K562 (cell line): ENCODE measurements at regions not wholly inside any gene's neighbourhood (a gene's known extent, or its start where the extent isn't known, plus 50 kb on each side); places are given as distances from the start of the nearest gene placed in this dataset.

Experiments used
- ATAC-seq: fragments of 200-7000 bp; cut with Tn5 transposase; 3 replicates; pipeline ENCODE4 v1.9.1; 2020; ENCODE audit warnings: moderate library complexity
- BruUV-seq: library from RNA; stranded (reverse); fragments of 400-500 nt; replicated peaks from 2 replicates; lab custom pipeline; 2021; lab: Mats Ljungman, UMichigan
- CTCF ChIA-PET: fragments of 300-600 bp; formaldehyde crosslinking; extraction: SDS; loops from one replicate; lab custom pipeline; 2021; ENCODE audit warnings: low intra/inter-chr PET ratio; lab: Yijun Ruan, JAX
- POLR2A ChIA-PET: fragments of 300-600, 350-650 bp; sonication (Branson Sonifier 250); formaldehyde crosslinking; extraction: SDS; loops from one replicate; lab custom pipeline; 2021; ENCODE audit warnings: antibody characterized with exemption, inconsistent platforms; lab: Yijun Ruan, JAX
- DNase-seq, 4 experiments: peaks; one replicate each; pipeline versions ENCODE4 v3.0.0 to v3.0.0-alpha.2; 2011 to 2018; ENCODE audit warnings: low spot score in 3 of 4, mixed read lengths in 3 of 4; ENCODE audit errors: extremely low read depth in 1 of 4
- FAIRE-seq: peaks from 2 replicates; lab custom pipeline; 2011; peaks lifted over from hg19 to GRCh38; lab: Jason Lieb, UNC
- H2AFZ ChIP-seq: 2 replicates; pipeline ENCODE4 v1.6.0; 2011; ENCODE audit warnings: low read depth, low read length, control low read depth, inconsistent platforms
- H3K27ac ChIP-seq: fragments of 200-600 bp; 3 replicates; pipeline ENCODE4 v1.8.0; 2011; ENCODE audit warnings: low read depth, mild to moderate bottlenecking, control low read depth, inconsistent platforms, low read length, moderate library complexity, mixed read lengths; ENCODE audit errors: extremely low read depth
- H3K27me3 ChIP-seq, 2 experiments: fragments of 300-600 bp in 1 of 2; 2 replicates in 1 of 2; 3 replicates in 1 of 2; pipeline versions ENCODE4 v1.6.0 to v1.8.0; 2011; ENCODE audit warnings: inconsistent platforms in 2 of 2, low read length in 2 of 2, mild to moderate bottlenecking in 1 of 2, mixed read lengths in 1 of 2, moderate library complexity in 1 of 2; ENCODE audit not compliant: control insufficient read depth in 2 of 2, insufficient read depth in 2 of 2
- H3K36me3 ChIP-seq: fragments of 300-600 bp; 3 replicates; pipeline ENCODE4 v1.8.0; 2011; ENCODE audit warnings: mild to moderate bottlenecking, low read length, inconsistent platforms; ENCODE audit not compliant: control insufficient read depth, insufficient read depth
- H3K4me1 ChIP-seq, 2 experiments: fragments of 200-600 bp in 1 of 2; replicated peaks in 1 of 2; 2 replicates in 1 of 2; 3 replicates in 1 of 2; pipeline versions ENCODE4 v1.5.1 to v1.8.0; 2011; ENCODE audit warnings: inconsistent platforms in 2 of 2, low read length in 2 of 2, mild to moderate bottlenecking in 1 of 2, mixed read lengths in 1 of 2, moderate library complexity in 1 of 2; ENCODE audit not compliant: control insufficient read depth in 2 of 2, insufficient read depth in 2 of 2
- H3K4me2 ChIP-seq: 2 replicates; pipeline ENCODE4 v1.6.1; 2011; ENCODE audit warnings: low read length, control low read depth, inconsistent platforms, mixed read lengths; ENCODE audit not compliant: insufficient read depth
- H3K4me3 ChIP-seq: fragments of 200-600 bp; sonication (generic), shearing (Covaris generic); 2 replicates; pipeline ENCODE4 v1.5.1; 2016; ENCODE audit warnings: control low read depth, inconsistent platforms
- H3K79me2 ChIP-seq: fragments of 200-600 bp; 3 replicates; pipeline ENCODE4 v1.8.0; 2011; ENCODE audit warnings: low read length, inconsistent platforms; ENCODE audit not compliant: control insufficient read depth, insufficient read depth
- H3K9ac ChIP-seq, 2 experiments: 2 replicates each; pipeline versions ENCODE4 v1.6.0 to v1.6.1; 2011; ENCODE audit warnings: low read depth in 2 of 2, low read length in 2 of 2, control low read depth in 1 of 2, inconsistent platforms in 1 of 2, mild to moderate bottlenecking in 1 of 2, mixed read lengths in 1 of 2; ENCODE audit not compliant: insufficient read depth in 1 of 2
- H3K9me1 ChIP-seq: one replicate; pipeline ENCODE4 v1.6.0; 2011; ENCODE audit warnings: inconsistent platforms, mild to moderate bottlenecking, low read length, moderate library complexity; ENCODE audit not compliant: control insufficient read depth, insufficient read depth
- H3K9me3 ChIP-seq: replicated peaks from 2 replicates; pipeline ENCODE4 v1.5.1; 2011; ENCODE audit warnings: low read depth, low read length, inconsistent platforms; ENCODE audit not compliant: control insufficient read depth, insufficient read depth
- H4K20me1 ChIP-seq: replicated peaks from 2 replicates; pipeline ENCODE4 v1.6.1; 2011; ENCODE audit warnings: low read length, inconsistent platforms, mixed read lengths; ENCODE audit not compliant: control insufficient read depth, insufficient read depth
- LEF1 ChIP-seq: fragments of 450-650 bp; IDR thresholded peaks from 2 replicates; pipeline ENCODE4 v1.6.1; 2016; ENCODE audit warnings: mild to moderate bottlenecking
- NR2C2 ChIP-seq, 2 experiments: fragments of 200-800 bp in 1 of 2; sonication (Bioruptor generic) in 1 of 2; sonication (generic) in 1 of 2; formaldehyde crosslinking in 1 of 2; IDR thresholded peaks; 2 replicates each; pipeline versions ENCODE4 v1.6.1 to v1.8.0; 2016 to 2022; ENCODE audit warnings: mild to moderate bottlenecking in 1 of 2, missing compliant biosample characterization in 1 of 2, missing genetic modification characterization in 1 of 2, missing genetic modification reagents in 1 of 2
- PRPF4 ChIP-seq: fragments of 200-400 bp; formaldehyde crosslinking; IDR thresholded peaks from one replicate; pipeline ENCODE4 v1.6.1; 2017; ENCODE audit warnings: low read length, low read depth, mild to moderate bottlenecking; ENCODE audit not compliant: insufficient read depth, poor library complexity, severe bottlenecking
- THRAP3 ChIP-seq: fragments of 450-650 bp; IDR thresholded peaks from 2 replicates; pipeline ENCODE4 v1.6.1; 2016; ENCODE audit warnings: mild to moderate bottlenecking, inconsistent platforms, borderline replicate concordance
- ZFPM2 ChIP-seq: fragments of 250-450 bp; sonication (Bioruptor Pico); IDR thresholded peaks from 2 replicates; pipeline ENCODE4 v1.5.1; 2022; ENCODE audit warnings: mild to moderate bottlenecking
- ZNF121 ChIP-seq: sonication (generic); formaldehyde crosslinking; conservative IDR thresholded peaks from 2 replicates; pipeline ENCODE4 v1.8.0; 2022; ENCODE audit warnings: missing genetic modification reagents
- ZNF507 ChIP-seq: conservative IDR thresholded peaks from 2 replicates; pipeline ENCODE4 v1.6.1; 2017; ENCODE audit warnings: missing genetic modification characterization, missing compliant biosample characterization
- WGBS: fragments of 100-300 bp; shearing (Covaris generic); methylation state at CpG from one replicate; pipeline ENCODE4 v1.1.6; 2016; ENCODE audit warnings: low coverage, mixed read lengths; ENCODE audit not compliant: insufficient coverage; ENCODE audit errors: missing lambda C conversion rate; 5-methylcytosine and 5-hydroxymethylcytosine counted together
- in situ Hi-C: fragments of 300-500 bp; cut with MboI; formaldehyde crosslinking; loops from 4 replicates; pipeline ENCODE4 v1.15.0; 2018; ENCODE audit warnings: inconsistent platforms, mixed read lengths
- intact Hi-C: fragments of 100-400 bp; cut with micrococcal nuclease; formaldehyde crosslinking; loops from 2 replicates; pipeline ENCODE4 v1.14.2; 2022
- TF ChIP-seq, protein P1 (sequence below): fragments of 450-650 bp; IDR thresholded peaks from one replicate; pipeline ENCODE4 v1.6.1; 2018; ENCODE audit warnings: mild to moderate bottlenecking, moderate library complexity; ENCODE audit not compliant: partially characterized antibody
- TF ChIP-seq, protein P2 (sequence below), 2 experiments: fragments of 450-650 bp; conservative IDR thresholded peaks; 2 replicates each; pipeline ENCODE4 v1.6.1; 2017; ENCODE audit warnings: mild to moderate bottlenecking in 2 of 2, moderate library complexity in 2 of 2
- TF ChIP-seq, protein P3 (sequence below): fragments of 450-650 bp; formaldehyde crosslinking; IDR thresholded peaks from 2 replicates; pipeline ENCODE4 v1.4.0; 2020; ENCODE audit warnings: mild to moderate bottlenecking
- TF ChIP-seq, protein P4 (sequence below): sonication (generic); formaldehyde crosslinking; IDR thresholded peaks from 2 replicates; pipeline ENCODE4 v1.8.1; 2023; ENCODE audit warnings: mild to moderate bottlenecking, missing genetic modification reagents

- TF ChIP-seq, protein P1, sequence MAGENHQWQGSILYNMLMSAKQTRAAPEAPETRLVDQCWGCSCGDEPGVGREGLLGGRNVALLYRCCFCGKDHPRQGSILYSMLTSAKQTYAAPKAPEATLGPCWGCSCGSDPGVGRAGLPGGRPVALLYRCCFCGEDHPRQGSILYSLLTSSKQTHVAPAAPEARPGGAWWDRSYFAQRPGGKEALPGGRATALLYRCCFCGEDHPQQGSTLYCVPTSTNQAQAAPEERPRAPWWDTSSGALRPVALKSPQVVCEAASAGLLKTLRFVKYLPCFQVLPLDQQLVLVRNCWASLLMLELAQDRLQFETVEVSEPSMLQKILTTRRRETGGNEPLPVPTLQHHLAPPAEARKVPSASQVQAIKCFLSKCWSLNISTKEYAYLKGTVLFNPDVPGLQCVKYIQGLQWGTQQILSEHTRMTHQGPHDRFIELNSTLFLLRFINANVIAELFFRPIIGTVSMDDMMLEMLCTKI: no peak
- no peak for TF ChIP-seq ZFPM2 (CRISPR knock-in tag)
- no peak for TF ChIP-seq THRAP3
- no peak for TF ChIP-seq ZNF121 (CRISPR knock-in tag)
These were observed 119.0 kb upstream of the ATP2B1 start (continued) for GRCh38 chr12:89827592-89827991.

- no peaks in the 10 kb centered on the region for H3K9me1 ChIP-seq
- in situ Hi-C loops (no loop called here), intact Hi-C loops (no loop called here)
- no peak for ATAC-seq
- no peaks in the 10 kb centered on the region for H3K9me3 ChIP-seq
- H3K36me3 ChIP-seq: no peaks in the 10 kb centered on the region
- H2AFZ ChIP-seq: no peak overlapping the region
- H3K4me3 ChIP-seq: no peak overlapping the region
- ChIA-PET CTCF (no interaction called here), POLR2A (no interaction called here)
- H3K4me2 ChIP-seq: no peak overlapping the region
- WGBS: 10% methylated on average over 2 of the region's 2 CpGs
- H3K27me3 ChIP-seq: no peaks in the 10 kb centered on the region
- TF ChIP-seq, protein P2, sequence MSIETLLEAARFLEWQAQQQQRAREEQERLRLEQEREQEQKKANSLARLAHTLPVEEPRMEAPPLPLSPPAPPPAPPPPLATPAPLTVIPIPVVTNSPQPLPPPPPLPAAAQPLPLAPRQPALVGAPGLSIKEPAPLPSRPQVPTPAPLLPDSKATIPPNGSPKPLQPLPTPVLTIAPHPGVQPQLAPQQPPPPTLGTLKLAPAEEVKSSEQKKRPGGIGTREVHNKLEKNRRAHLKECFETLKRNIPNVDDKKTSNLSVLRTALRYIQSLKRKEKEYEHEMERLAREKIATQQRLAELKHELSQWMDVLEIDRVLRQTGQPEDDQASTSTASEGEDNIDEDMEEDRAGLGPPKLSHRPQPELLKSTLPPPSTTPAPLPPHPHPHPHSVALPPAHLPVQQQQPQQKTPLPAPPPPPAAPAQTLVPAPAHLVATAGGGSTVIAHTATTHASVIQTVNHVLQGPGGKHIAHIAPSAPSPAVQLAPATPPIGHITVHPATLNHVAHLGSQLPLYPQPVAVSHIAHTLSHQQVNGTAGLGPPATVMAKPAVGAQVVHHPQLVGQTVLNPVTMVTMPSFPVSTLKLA (conservative IDR thresholded peaks at IDR 0.05): no peak
- TF ChIP-seq PRPF4 (no peak), NR2C2 (CRISPR knock-in tag; IDR thresholded peaks at IDR 0.05) (no peak), NR2C2 (tag; IDR thresholded peaks at IDR 0.05) (no peak), ZNF507 (tag) (no peak), ZNF121 (CRISPR knock-in tag) (no peak), LEF1 (no peak)
- TF ChIP-seq, protein P3, sequence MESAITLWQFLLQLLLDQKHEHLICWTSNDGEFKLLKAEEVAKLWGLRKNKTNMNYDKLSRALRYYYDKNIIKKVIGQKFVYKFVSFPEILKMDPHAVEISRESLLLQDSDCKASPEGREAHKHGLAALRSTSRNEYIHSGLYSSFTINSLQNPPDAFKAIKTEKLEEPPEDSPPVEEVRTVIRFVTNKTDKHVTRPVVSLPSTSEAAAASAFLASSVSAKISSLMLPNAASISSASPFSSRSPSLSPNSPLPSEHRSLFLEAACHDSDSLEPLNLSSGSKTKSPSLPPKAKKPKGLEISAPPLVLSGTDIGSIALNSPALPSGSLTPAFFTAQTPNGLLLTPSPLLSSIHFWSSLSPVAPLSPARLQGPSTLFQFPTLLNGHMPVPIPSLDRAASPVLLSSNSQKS (CRISPR knock-in tag): no peak
- TF ChIP-seq, protein P4, sequence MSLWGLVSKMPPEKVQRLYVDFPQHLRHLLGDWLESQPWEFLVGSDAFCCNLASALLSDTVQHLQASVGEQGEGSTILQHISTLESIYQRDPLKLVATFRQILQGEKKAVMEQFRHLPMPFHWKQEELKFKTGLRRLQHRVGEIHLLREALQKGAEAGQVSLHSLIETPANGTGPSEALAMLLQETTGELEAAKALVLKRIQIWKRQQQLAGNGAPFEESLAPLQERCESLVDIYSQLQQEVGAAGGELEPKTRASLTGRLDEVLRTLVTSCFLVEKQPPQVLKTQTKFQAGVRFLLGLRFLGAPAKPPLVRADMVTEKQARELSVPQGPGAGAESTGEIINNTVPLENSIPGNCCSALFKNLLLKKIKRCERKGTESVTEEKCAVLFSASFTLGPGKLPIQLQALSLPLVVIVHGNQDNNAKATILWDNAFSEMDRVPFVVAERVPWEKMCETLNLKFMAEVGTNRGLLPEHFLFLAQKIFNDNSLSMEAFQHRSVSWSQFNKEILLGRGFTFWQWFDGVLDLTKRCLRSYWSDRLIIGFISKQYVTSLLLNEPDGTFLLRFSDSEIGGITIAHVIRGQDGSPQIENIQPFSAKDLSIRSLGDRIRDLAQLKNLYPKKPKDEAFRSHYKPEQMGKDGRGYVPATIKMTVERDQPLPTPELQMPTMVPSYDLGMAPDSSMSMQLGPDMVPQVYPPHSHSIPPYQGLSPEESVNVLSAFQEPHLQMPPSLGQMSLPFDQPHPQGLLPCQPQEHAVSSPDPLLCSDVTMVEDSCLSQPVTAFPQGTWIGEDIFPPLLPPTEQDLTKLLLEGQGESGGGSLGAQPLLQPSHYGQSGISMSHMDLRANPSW (CRISPR knock-in tag): no peak
- no peak overlapping the region for H3K27ac ChIP-seq
- DNase-seq: no peak
- no TSS peak for BruUV-seq
- peaks cover 0 to 11% of the 10 kb centered on the region in 2 experiments; a peak in 3 of 5 replicates for H3K4me1 ChIP-seq
- no peaks in the 10 kb centered on the region for H3K79me2 ChIP-seq
- FAIRE-seq: no peak
- no peaks in the 10 kb centered on the region for H4K20me1 ChIP-seq
- H3K9ac ChIP-seq: no peak overlapping the region
These were observed 117.8 kb upstream of the ATP2B1 start for GRCh38 chr12:89826468-89826867.
